ENCODE measurements at regions not wholly inside any gene's neighbourhood (a gene's known extent, or its start where the extent isn't known, plus 50 kb on each side); places are given as distances from the start of the nearest gene placed in this dataset.
"Not testable (repeated sequence)": the region's sequence is repeated elsewhere in the genome, so short reads cannot be mapped to it uniquely, and the experiment has no call there.

DNA sequence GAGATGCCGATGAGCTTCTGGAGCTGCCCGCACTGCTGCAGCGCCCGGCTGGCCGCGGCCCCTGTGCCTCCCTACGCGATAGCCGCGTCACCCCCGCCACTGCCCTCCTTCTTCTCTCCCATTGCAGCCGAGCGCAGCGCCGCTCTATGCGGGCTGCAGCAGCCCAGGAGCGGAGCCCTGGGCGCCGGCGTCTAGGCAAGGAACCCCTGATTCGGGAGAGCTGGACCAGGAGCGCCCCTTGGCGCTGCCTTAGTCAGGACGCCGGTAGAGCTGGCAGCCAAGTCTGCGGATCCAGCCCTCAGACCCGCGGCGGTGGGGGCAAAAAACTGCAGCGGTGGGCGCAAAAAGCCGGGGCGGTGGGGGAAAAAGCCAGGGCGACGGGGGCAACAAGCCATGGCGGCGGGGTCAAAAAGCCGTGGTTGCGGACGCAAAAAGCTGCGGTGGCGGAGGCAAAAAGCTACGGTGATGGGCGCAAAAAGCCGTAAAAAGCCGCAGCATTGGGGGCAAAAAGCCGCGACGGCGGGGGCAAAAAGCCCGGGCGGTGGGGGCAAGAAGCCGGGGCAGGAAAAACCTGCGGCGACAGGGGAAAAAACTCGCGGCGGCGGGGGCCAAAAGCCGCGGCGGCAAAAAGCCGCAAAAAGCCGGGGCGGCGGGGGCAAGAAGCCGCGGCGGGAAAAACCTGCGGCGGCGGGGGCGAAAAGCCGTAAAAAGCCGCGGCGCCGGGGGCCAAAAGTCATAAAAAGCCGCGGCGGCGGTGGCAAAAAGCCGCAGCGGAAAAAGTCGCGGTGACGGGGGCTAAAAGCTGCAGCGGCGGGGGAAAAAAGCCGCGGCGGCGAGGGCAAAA, 1668.6 kb downstream of the RPIA start:
- not testable (repeated sequence) for DNase-seq (ENCODE audit: extremely low read depth, low read depth)

DNA sequence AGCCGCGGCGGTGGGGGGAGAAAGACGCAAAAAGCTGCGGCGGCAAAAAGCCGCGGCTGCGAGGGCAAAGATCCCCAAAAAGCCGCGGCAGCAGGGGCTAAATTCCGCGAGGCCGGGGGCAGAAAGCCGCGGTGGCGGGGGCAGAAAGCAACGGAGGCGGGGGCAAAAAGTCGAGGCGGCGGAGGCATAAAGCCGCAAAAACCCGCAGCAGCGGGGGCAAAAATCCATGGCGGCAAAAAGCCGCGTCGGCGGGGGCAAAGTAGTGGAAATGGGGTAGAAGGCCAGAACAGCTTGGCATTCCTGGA, 1669.2 kb downstream of the RPIA start:
- DNase-seq (ENCODE audit: extremely low read depth, low read depth), result not testable (repeated sequence)

Small RNAs in the stretch of these regions (small RNA-seq; reads per million reads assigned to genes)
- 0 reads per million in 2 experiments for gene AC233263.1
- gene AC233263.2, result 0 reads per million in 2 experiments
- gene IGKV1D-35, result 0 reads per million in 2 experiments
- gene IGKV2D-19, result 0 reads per million in 2 experiments
- 0 reads per million in 2 experiments for gene IGKV2D-36
- gene IGKV2D-38, result 0 reads per million in 2 experiments
- gene IGKV3D-25, result 0 reads per million in 2 experiments
